ENCODE measurements at regions not wholly inside any gene's neighbourhood (a gene's known extent, or its start where the extent isn't known, plus 50 kb on each side); places are given as distances from the start of the nearest gene placed in this dataset.
"Not testable (repeated sequence)": the region's sequence is repeated elsewhere in the genome, so short reads cannot be mapped to it uniquely, and the experiment has no call there.

DNA sequence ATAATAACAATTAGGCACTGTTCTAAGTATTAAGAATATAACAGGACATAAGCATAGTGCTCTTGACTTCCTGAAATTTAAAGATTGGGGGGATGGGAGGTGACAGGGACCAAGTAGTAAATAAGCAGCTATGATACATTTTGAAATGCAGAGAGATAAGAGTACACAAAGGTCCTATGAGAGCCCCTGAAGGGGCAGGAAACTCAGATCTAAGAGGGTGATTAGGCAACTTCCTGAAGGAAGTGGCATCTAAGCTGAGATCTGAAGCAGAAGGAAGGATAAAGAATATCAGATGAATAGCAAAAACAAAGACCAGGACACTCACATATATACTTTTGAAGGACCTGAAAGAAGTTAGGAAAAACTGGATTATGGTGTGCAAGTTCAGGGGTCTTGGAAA, 415.2 kb upstream of the FRG2C start:
- Mint-ChIP-seq H3K27ac (ENCODE audit: unreplicated experiment) (no peak overlapping the region), H3K4me3 (ENCODE audit: unreplicated experiment) (no peak overlapping the region)
- no peak for DNase-seq (ENCODE audit: extremely low spot score, unreplicated experiment)

DNA sequence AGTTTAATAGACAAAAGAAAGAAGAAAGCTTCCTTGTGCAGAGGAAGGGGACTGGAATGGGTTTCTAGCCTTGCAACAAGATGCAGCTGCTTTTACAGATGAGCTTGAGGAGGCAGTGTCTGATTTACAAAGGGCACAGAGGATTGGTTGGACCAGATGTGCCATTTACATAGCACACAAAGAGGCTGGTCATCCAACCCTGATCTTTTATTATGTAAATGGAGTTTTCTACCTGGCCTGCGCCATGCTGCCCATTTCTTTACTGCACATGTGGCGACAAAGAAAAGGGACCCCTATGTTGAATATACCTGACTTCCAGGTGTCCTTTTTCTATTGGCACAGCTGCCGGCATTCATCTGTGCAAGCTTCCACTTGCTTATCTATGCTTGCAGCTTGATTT, 409.4 kb upstream of the FRG2C start:
- Mint-ChIP-seq H3K36me3 (ENCODE audit: unreplicated experiment) (no peaks in the 10 kb centered on the region), H3K4me3 (ENCODE audit: unreplicated experiment) (no peak overlapping the region), H3K4me1 (ENCODE audit: unreplicated experiment) (no peaks in the 10 kb centered on the region), H3K27me3 (ENCODE audit: unreplicated experiment) (peaks cover 14% of the 10 kb centered on the region), H3K27ac (ENCODE audit: unreplicated experiment) (no peak overlapping the region), H3K9me3 (ENCODE audit: unreplicated experiment) (no peaks in the 10 kb centered on the region)
- DNase-seq (ENCODE audit: extremely low spot score, unreplicated experiment) = no peak
- TF ChIP-seq, protein P1, sequence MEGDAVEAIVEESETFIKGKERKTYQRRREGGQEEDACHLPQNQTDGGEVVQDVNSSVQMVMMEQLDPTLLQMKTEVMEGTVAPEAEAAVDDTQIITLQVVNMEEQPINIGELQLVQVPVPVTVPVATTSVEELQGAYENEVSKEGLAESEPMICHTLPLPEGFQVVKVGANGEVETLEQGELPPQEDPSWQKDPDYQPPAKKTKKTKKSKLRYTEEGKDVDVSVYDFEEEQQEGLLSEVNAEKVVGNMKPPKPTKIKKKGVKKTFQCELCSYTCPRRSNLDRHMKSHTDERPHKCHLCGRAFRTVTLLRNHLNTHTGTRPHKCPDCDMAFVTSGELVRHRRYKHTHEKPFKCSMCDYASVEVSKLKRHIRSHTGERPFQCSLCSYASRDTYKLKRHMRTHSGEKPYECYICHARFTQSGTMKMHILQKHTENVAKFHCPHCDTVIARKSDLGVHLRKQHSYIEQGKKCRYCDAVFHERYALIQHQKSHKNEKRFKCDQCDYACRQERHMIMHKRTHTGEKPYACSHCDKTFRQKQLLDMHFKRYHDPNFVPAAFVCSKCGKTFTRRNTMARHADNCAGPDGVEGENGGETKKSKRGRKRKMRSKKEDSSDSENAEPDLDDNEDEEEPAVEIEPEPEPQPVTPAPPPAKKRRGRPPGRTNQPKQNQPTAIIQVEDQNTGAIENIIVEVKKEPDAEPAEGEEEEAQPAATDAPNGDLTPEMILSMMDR (IDR thresholded peaks at IDR 0.05) = no peak

More for the DNA sequence above, 415.2 kb upstream of the FRG2C start:
- Mint-ChIP-seq H3K4me1 (ENCODE audit: unreplicated experiment) (no peaks in the 10 kb centered on the region), H3K27me3 (ENCODE audit: unreplicated experiment) (peaks cover 3% of the 10 kb centered on the region), H3K9me3 (ENCODE audit: unreplicated experiment) (no peaks in the 10 kb centered on the region), H3K36me3 (ENCODE audit: unreplicated experiment) (no peaks in the 10 kb centered on the region)
- TF ChIP-seq, protein P1 (IDR thresholded peaks at IDR 0.05) = no peak

DNA sequence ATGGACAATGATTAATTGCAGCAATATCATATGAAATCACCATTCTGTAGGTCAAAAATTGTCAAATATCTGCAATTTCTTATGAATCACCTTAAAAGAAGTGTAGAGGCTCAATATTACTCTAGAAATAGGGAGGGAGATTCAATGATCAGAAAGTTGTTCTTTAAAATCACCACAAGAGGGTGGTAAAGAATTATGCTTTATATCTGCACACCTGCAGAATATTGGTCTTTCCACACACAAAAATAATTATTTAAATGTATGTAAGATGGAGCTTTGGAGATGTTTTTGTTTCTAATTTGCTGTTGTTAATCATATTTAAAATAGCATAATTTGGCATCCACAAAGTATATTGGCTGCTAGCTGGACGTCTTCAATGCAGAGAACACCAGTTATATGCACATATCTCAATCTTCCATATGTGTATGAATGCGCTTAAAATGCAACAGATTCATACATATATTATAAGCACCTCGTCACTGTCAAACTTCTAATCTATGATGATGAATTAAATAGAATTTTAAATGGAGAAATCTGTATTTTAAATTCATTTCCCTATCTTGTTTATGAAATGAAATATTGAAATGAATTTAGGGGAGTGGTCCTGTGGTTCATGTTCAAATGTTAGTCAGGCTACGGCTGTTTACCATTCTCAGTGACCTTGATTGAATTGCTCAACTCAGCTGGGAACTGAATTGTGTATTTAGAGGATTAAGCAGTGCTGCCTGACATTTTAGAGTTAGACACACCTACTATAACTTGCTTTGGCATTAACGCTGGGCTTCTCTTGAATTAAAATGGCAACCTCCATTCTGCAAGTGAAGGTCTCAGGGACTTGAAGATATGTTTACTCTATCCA, 405.1 kb upstream of the FRG2C start:
- H3K4me1 Mint-ChIP-seq (ENCODE audit: unreplicated experiment); H3K9me3 Mint-ChIP-seq (ENCODE audit: unreplicated experiment); H3K27ac Mint-ChIP-seq (ENCODE audit: unreplicated experiment); H3K36me3 Mint-ChIP-seq (ENCODE audit: unreplicated experiment); H3K4me3 Mint-ChIP-seq (ENCODE audit: unreplicated experiment); DNase-seq (ENCODE audit: extremely low spot score, unreplicated experiment): not testable (repeated sequence)
- peaks cover 18% of the 10 kb centered on the region for H3K27me3 Mint-ChIP-seq (ENCODE audit: unreplicated experiment)
- TF ChIP-seq, protein P1 (IDR thresholded peaks at IDR 0.05) = peak; percentile 62

DNA sequence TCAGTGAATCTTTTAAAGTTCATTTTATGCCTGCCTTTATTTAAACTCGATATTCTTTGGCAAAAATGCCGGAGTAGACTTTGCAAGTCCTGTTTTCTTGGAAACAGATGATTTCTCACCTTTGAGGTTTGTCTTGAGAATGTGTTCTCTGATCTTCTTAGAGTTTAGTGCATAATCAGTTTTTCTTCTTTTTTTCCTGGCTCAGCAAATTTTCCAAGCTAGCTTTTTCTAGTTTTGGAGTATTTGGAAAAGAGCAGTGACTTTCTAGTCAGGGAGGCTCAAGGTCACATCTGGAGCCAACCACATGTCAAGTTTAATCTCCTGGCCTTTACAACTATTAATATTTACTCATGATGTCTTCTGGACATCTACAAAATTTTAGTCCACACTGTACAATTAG, 403.2 kb upstream of the FRG2C start:
- not testable (repeated sequence) for H3K36me3 Mint-ChIP-seq (ENCODE audit: unreplicated experiment); H3K27ac Mint-ChIP-seq (ENCODE audit: unreplicated experiment); H3K4me3 Mint-ChIP-seq (ENCODE audit: unreplicated experiment); H3K9me3 Mint-ChIP-seq (ENCODE audit: unreplicated experiment); DNase-seq (ENCODE audit: extremely low spot score, unreplicated experiment); H3K4me1 Mint-ChIP-seq (ENCODE audit: unreplicated experiment)
- peaks cover 10% of the 10 kb centered on the region for H3K27me3 Mint-ChIP-seq (ENCODE audit: unreplicated experiment)

DNA sequence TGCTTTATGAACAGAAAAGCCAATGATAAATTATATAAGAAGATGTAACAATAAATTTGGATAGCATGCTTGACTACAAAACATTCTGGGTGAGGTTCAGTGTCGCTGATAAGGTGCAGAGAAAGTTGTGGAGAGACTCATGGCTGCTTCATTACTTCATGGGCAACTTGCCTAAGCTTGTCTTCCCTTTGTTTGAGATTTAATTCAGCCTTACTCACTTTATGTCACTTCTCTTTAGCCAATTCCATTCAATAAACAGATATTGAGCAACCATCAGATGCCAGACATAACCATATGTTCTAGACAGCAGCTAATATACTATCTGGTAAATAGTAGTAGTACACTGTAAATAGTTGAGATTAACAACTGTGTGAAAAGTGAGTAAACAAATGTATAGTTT, 401.5 kb upstream of the FRG2C start:
- Mint-ChIP-seq H3K36me3 (ENCODE audit: unreplicated experiment) (no peaks in the 10 kb centered on the region), H3K4me3 (ENCODE audit: unreplicated experiment) (no peak overlapping the region), H3K4me1 (ENCODE audit: unreplicated experiment) (no peaks in the 10 kb centered on the region), H3K9me3 (ENCODE audit: unreplicated experiment) (no peaks in the 10 kb centered on the region), H3K27me3 (ENCODE audit: unreplicated experiment) (peaks cover 7% of the 10 kb centered on the region), H3K27ac (ENCODE audit: unreplicated experiment) (no peak overlapping the region)
- TF ChIP-seq, protein P1 (IDR thresholded peaks at IDR 0.05) = no peak
- DNase-seq (ENCODE audit: extremely low spot score, unreplicated experiment) = no peak

Data from osteocyte (in vitro differentiated cells).